ENCODE measurements at regions not wholly inside any gene's neighbourhood (a gene's known extent, or its start where the extent isn't known, plus 50 kb on each side); places are given as distances from the start of the nearest gene placed in this dataset.
"Not testable (repeated sequence)": the region's sequence is repeated elsewhere in the genome, so short reads cannot be mapped to it uniquely, and the experiment has no call there.

DNA sequence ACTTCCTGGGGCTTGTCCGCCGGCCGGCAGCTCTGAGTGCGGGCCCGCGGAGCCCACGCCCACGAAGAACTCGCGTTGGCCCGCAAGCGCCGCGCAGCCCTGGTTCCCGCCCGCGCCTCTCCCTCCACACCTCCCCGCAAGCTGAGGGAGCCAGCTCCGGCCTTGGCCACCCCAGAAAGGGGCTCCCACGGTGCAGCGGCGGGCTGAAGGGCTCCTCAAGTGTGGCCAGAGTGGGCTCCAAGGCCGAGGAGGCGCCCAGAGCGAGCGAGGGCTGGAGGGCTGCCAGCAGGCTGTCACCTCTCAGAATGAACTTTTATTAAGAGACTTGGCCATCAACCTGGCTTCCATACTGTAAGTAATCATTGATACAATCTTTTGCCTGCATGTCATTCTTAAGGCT, 923.9 kb downstream of the SOCS6 start:
- not testable (repeated sequence) for H3K9me3 Mint-ChIP-seq, H3K4me1 Mint-ChIP-seq, H3K27ac Mint-ChIP-seq, H3K4me3 Mint-ChIP-seq, DNase-seq, H3K27me3 Mint-ChIP-seq, H3K36me3 Mint-ChIP-seq

- H3K27ac Mint-ChIP-seq: no peak overlapping the region
- H3K27me3 Mint-ChIP-seq: no peaks in the 10 kb centered on the region
- no peaks in the 10 kb centered on the region for H3K36me3 Mint-ChIP-seq
- no peak overlapping the region for H3K4me3 Mint-ChIP-seq
- no peaks in the 10 kb centered on the region for H3K4me1 Mint-ChIP-seq
- DNase-seq: no peak
- no peaks in the 10 kb centered on the region for H3K9me3 Mint-ChIP-seq
These were observed 923.4 kb downstream of the SOCS6 start for GRCh38 chr18:71212222-71212621.

GRCh38 chr18:71209944-71210343, 921.1 kb downstream of the SOCS6 start:
- no peak overlapping the region for H3K4me3 Mint-ChIP-seq
- no peaks in the 10 kb centered on the region for H3K9me3 Mint-ChIP-seq
- DNase-seq: no peak
- H3K27ac Mint-ChIP-seq: no peak overlapping the region
- H3K4me1 Mint-ChIP-seq: no peaks in the 10 kb centered on the region
- H3K36me3 Mint-ChIP-seq: no peaks in the 10 kb centered on the region
- H3K27me3 Mint-ChIP-seq: no peaks in the 10 kb centered on the region

DNA sequence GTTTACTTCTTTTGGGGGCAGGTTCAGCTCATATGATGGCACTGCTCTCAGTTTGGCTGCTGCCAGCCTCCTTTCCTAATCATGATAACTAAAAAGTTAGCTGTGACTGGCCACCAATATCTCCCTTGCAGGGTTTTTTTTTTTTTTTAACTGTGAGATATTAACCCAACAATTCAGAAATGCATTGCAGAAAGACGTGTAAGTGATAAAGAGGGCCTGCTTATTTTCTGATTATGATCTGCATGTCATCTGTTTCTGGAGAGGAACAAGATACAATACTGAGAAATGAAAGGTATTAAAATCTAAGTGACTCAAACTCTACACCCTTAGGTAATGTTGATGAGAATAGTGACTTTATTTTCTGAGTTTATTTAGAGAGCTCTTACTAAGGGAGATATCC, 905.6 kb downstream of the SOCS6 start:
- no peaks in the 10 kb centered on the region for H3K4me1 Mint-ChIP-seq
- H3K9me3 Mint-ChIP-seq: no peaks in the 10 kb centered on the region
- no peaks in the 10 kb centered on the region for H3K27me3 Mint-ChIP-seq
- no peak overlapping the region for H3K27ac Mint-ChIP-seq
- no peaks in the 10 kb centered on the region for H3K36me3 Mint-ChIP-seq
- no peak for DNase-seq
- H3K4me3 Mint-ChIP-seq: no peak overlapping the region

DNA sequence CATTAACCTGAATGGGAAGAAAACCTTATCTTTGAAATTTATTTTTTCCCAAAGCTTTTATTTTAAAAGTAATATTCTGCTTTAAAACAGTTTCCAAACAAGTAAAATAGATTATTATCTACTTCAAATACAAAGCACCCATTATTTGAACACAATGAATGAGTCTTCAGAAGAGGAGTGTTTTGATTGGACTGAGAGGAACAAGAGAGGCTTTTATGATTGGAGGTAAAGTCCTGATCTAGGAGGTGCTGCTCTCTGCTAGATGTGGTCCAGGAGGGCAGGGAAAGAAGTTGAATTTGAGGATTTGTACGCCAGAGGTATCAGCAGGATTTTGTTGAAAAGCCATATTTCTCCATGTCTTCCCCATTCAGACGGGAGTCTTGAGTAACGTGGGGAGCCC, 900.7 kb downstream of the SOCS6 start:
- Mint-ChIP-seq H3K9me3 (no peaks in the 10 kb centered on the region), H3K4me3 (no peak overlapping the region), H3K27ac (no peak overlapping the region), H3K4me1 (no peaks in the 10 kb centered on the region), H3K27me3 (no peaks in the 10 kb centered on the region), H3K36me3 (no peaks in the 10 kb centered on the region)
- DNase-seq: no peak

DNA sequence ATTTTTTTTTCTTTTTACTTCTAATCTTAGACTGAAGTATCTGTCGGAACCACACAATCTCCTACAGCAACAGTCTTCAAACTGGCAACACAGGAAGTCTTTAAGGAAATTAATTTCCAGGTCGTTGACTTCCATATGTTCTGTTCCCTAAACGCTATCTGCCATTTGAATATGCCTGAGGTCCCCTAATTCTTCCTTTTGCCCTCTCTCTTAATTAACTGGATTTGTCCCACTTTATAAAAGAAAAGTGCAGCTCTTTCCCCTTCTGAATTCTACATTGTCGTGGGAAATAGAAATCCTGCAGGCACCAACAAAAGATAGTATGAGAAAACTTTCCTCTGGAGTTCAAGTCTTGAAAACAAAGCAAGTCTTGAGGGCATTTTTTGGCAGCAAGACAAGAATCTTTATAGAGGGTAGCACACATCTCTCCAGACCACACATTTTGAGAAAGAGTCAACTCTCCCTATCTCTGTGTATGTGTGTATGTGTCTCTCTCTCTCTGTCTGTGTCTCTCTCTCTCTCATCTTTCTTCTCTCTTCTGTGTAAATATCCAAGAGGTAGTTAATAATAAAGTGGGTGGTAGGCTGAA, 879.8 kb downstream of the SOCS6 start:
- H3K36me3 Mint-ChIP-seq: no peaks in the 10 kb centered on the region
- H3K27me3 Mint-ChIP-seq: peaks cover 5% of the 10 kb centered on the region
- no peak overlapping the region for H3K27ac Mint-ChIP-seq
- H3K4me1 Mint-ChIP-seq: no peaks in the 10 kb centered on the region
- no peaks in the 10 kb centered on the region for H3K9me3 Mint-ChIP-seq
- H3K4me3 Mint-ChIP-seq: no peak overlapping the region
- no peak for DNase-seq

DNA sequence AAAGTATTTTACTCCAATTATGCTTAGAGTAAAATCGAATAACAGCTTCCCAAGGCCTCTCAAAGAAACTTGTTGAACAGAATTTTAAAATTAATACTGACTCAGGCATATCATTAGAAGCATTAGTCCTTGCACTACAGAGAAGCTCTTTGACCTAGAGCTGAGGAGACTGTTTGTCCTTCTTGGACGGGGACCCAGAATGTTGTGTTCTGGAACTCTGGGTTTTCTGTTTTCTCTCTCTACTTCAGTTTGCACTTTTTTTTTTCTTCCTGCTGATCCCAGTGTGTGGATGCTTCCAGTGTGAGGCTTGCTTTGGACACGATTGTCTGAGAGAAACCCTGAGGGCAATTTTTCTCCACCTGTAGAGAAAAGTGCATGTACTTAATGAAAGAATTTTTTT, 847.6 kb downstream of the SOCS6 start:
- no peak for DNase-seq
- H3K36me3 Mint-ChIP-seq: no peaks in the 10 kb centered on the region
- no peak overlapping the region for H3K4me3 Mint-ChIP-seq
- H3K9me3 Mint-ChIP-seq: no peaks in the 10 kb centered on the region
- H3K27me3 Mint-ChIP-seq: no peaks in the 10 kb centered on the region
- no peaks in the 10 kb centered on the region for H3K4me1 Mint-ChIP-seq
- H3K27ac Mint-ChIP-seq: no peak overlapping the region

DNA sequence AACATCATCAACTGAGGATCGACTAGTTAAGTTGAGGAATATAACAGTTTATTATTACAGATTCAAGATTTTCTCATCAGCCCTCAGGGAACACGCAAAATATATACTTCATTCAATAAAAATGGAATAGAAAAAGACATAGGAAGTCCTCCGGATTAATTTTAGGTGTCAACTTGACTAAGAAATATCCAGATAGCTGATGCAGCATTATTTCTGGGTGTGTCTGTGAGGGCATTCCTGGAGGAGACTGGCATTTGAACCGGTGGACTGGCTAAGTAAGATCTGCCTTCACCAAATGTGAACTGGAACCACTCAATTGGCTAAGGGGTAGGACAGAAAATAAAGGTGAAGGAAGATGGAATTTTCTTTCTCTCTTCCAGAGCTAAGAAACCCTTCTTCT, 845.3 kb downstream of the SOCS6 start:
- Mint-ChIP-seq H3K4me1 (no peaks in the 10 kb centered on the region), H3K36me3 (no peaks in the 10 kb centered on the region), H3K9me3 (no peaks in the 10 kb centered on the region), H3K4me3 (no peak overlapping the region), H3K27me3 (no peaks in the 10 kb centered on the region), H3K27ac (no peak overlapping the region)
- no peak for DNase-seq

GRCh38 chr18:71131918-71132317, 843.1 kb downstream of the SOCS6 start:
- Mint-ChIP-seq H3K4me1 (no peaks in the 10 kb centered on the region), H3K36me3 (no peaks in the 10 kb centered on the region), H3K4me3 (no peak overlapping the region), H3K27me3 (no peaks in the 10 kb centered on the region), H3K9me3 (no peaks in the 10 kb centered on the region), H3K27ac (no peak overlapping the region)
- no peak for DNase-seq

DNA sequence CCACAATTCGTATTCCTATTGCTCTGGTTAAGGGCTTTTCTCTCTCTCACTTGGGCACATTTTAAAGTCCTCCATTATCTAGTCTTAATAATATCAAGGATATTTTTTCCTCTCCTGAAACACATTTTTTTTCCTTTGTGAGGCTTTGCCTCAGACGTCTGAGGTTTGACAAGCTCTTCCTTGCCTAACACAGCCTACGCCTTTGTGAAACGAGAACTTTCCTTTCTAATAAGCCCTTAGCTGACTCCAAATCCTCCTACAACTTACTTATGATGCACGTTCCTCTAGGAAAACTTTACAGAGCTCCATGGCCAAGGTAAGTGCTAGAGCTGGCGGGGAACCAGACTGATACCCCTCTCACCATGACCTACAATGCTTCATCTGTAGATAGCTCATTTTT, 841.5 kb downstream of the SOCS6 start:
- Mint-ChIP-seq H3K27me3 (no peaks in the 10 kb centered on the region), H3K4me1 (no peaks in the 10 kb centered on the region), H3K27ac (no peak overlapping the region), H3K36me3 (no peaks in the 10 kb centered on the region), H3K9me3 (no peaks in the 10 kb centered on the region), H3K4me3 (no peak overlapping the region)
- DNase-seq: no peak

GRCh38 chr18:71125581-71125980, 836.7 kb downstream of the SOCS6 start:
- Mint-ChIP-seq H3K4me3 (no peak overlapping the region), H3K9me3 (peaks cover 16% of the 10 kb centered on the region), H3K36me3 (no peaks in the 10 kb centered on the region), H3K27ac (no peak overlapping the region), H3K27me3 (no peaks in the 10 kb centered on the region), H3K4me1 (no peaks in the 10 kb centered on the region)
- no peak for DNase-seq

- Mint-ChIP-seq H3K27ac (no peak overlapping the region), H3K27me3 (no peaks in the 10 kb centered on the region), H3K36me3 (no peaks in the 10 kb centered on the region), H3K4me1 (no peaks in the 10 kb centered on the region), H3K9me3 (peaks cover 4% of the 10 kb centered on the region), H3K4me3 (no peak overlapping the region)
- no peak for DNase-seq
These were observed 827.7 kb downstream of the SOCS6 start for GRCh38 chr18:71116535-71116934.

GRCh38 chr18:71115261-71115660, 826.4 kb downstream of the SOCS6 start:
- Mint-ChIP-seq H3K27ac (no peak overlapping the region), H3K27me3 (no peaks in the 10 kb centered on the region), H3K9me3 (no peaks in the 10 kb centered on the region), H3K4me1 (no peaks in the 10 kb centered on the region), H3K36me3 (no peaks in the 10 kb centered on the region), H3K4me3 (no peak overlapping the region)
- DNase-seq: no peak

DNA sequence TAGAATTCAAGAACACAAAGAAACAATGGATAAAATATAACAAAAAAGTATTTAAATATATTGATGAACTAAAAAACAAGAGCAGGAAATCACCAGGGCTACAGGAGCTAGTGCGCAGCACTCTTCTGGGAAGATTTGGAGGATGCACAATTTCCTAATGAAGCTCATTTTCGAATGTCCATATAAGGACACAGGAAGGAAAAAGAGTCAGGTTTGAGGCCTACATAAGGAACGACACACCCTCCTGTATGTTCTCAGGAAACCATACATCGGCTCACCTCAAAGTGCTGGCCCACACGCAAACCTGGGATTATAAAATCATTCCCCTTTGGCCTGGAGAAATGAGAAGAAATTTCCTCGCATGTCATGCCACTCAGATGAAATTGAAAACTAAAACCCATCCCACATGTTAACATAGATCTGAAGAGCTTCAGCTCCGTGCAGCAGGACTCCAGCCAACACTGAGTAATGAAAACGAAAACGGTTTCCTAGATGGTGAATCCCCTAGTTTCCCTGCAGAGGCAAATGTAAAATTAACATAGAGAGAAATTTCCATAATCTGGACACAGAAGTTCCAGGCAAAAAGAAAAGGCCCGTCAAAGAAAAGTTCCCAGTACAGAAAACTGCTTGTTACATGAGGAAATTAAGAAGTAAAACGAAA, 825.8 kb downstream of the SOCS6 start:
- DNase-seq: no peak
- Mint-ChIP-seq H3K4me3 (no peak overlapping the region), H3K27ac (no peak overlapping the region), H3K4me1 (no peaks in the 10 kb centered on the region), H3K27me3 (no peaks in the 10 kb centered on the region), H3K36me3 (no peaks in the 10 kb centered on the region), H3K9me3 (no peaks in the 10 kb centered on the region)

- Mint-ChIP-seq H3K4me3 (no peak overlapping the region), H3K36me3 (no peaks in the 10 kb centered on the region), H3K27me3 (peaks cover 7% of the 10 kb centered on the region), H3K4me1 (no peaks in the 10 kb centered on the region), H3K9me3 (no peaks in the 10 kb centered on the region), H3K27ac (no peak overlapping the region)
- DNase-seq: no peak
These were observed 818.4 kb downstream of the SOCS6 start for GRCh38 chr18:71107244-71107643.

DNA sequence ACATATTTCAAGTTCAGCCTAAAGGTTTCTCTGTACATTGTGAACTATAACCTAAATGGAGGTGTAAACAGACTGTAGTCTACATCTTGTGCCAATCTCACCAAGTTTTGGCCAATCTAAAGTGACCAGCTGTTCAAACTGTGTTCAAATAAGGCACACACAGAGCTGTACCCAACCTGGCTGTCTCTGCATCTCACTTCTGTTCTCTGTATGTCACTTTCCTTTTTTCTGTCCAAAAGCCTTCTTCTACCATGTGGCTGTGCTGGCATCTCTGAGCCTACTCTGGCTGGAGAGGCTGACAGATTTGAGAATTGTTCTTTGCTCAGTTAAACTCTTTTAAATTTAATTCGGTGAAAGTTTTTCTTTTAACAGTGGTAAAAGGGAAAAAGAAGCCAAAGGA, 817.9 kb downstream of the SOCS6 start:
- no peak overlapping the region for H3K27ac Mint-ChIP-seq
- no peaks in the 10 kb centered on the region for H3K36me3 Mint-ChIP-seq

More for the DNA sequence above, 817.9 kb downstream of the SOCS6 start:
- DNase-seq: no peak
- Mint-ChIP-seq H3K4me1 (no peaks in the 10 kb centered on the region), H3K9me3 (no peaks in the 10 kb centered on the region), H3K27me3 (peaks cover 7% of the 10 kb centered on the region), H3K4me3 (no peak overlapping the region)
